Activated naive CD4-positive, alpha-beta T cell treated with anti-CD3 and anti-CD28 coated beads, Interleukin-2, amount 10 ng/mL, durations not matched to agents 7 days and 5 days (primary cell): ENCODE measurements at regions not wholly inside any gene's neighbourhood (a gene's known extent, or its start where the extent isn't known, plus 50 kb on each side); places are given as distances from the start of the nearest gene placed in this dataset.

Experiments used
- CTCF ChIA-PET: fragments of 350-600 bp; sonication (Branson Sonifier 250); formaldehyde crosslinking; loops from one replicate; lab custom pipeline; 2021; ENCODE audit warnings: antibody characterized with exemption; lab: Charles Lee
- DNase-seq: peaks from one replicate; pipeline ENCODE4 v3.0.0-alpha.2; 2020
- H3K27ac Mint-ChIP-seq: one replicate; pipeline ENCODE4 v1.8.0; 2021; ENCODE audit warnings: mild to moderate bottlenecking, moderate library complexity, mixed read lengths
- H3K27me3 Mint-ChIP-seq: one replicate; pipeline ENCODE4 v1.8.0; 2021; ENCODE audit warnings: mild to moderate bottlenecking, mixed read lengths
- H3K36me3 Mint-ChIP-seq: one replicate; pipeline ENCODE4 v1.8.0; 2021; ENCODE audit warnings: mixed read lengths
- H3K4me1 Mint-ChIP-seq: one replicate; pipeline ENCODE4 v1.8.0; 2021; ENCODE audit warnings: mixed read lengths
- H3K4me3 Mint-ChIP-seq: one replicate; pipeline ENCODE4 v1.8.0; 2021; ENCODE audit warnings: mild to moderate bottlenecking, moderate library complexity, mixed read lengths
- H3K9me3 Mint-ChIP-seq: one replicate; pipeline ENCODE4 v1.8.0; 2021; ENCODE audit warnings: mixed read lengths

DNA sequence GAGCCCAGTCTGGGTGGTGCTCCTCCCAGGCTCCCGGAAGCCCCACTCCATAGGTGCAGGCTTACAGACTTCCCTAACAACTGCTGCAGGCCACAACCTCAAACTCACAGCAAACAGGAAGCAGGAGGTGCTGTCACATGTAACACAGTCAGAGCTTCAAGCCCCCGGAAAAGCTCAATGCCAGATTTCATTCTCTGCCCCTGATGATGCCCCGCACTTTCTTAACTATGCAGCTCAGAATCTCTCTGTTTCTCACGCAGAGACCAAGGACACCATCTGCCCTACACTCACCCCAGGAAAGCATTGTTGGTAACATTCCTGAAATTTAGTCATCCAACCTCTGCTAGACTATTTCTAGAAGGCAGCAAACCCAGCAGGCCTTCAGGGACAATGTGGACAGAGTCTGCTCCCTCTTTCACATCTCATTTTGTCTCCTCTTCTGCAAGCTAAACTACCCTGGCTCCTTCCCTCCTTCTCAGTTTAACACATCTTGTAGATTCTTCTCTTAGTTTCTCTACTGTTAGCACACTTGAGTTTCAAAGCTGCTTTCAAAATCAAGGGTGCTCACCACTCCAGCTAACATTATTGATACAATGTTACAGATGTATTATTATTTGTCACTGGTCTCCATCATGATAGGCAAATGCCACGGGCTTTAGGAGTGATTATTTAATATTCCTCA is 162.5 kb downstream of the KCTD12 start:
- Mint-ChIP-seq H3K27me3 (no peaks in the 10 kb centered on the region), H3K9me3 (peaks cover 4% of the 10 kb centered on the region), H3K36me3 (no peaks in the 10 kb centered on the region), H3K27ac (no peak overlapping the region), H3K4me1 (no peaks in the 10 kb centered on the region), H3K4me3 (no peak overlapping the region)
- peak; percentile 28 for DNase-seq
- CTCF ChIA-PET: no interaction called here

DNA sequence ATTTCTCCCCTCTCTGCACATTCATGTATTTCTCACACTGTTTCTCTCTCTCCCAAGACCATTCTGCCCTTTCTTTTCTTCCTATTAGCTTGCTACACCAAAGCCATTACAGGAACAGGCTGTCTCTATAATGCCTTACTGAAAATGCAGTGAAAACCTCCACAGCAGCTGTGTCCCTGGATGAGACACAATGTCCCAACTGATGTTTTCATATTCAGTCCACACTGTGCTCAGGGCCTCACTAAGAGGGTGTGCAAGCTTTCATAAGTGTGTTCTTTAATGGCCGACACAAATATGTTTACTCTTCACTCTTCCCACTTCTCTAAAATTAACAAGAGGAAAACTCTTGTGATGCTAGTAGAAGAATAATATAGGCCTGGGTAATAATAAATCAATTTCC is 163.4 kb downstream of the KCTD12 start:
- CTCF ChIA-PET: no interaction called here
- Mint-ChIP-seq H3K4me1 (no peaks in the 10 kb centered on the region), H3K36me3 (no peaks in the 10 kb centered on the region), H3K9me3 (peaks cover 4% of the 10 kb centered on the region), H3K27me3 (no peaks in the 10 kb centered on the region), H3K4me3 (no peak overlapping the region), H3K27ac (no peak overlapping the region)
- DNase-seq: no peak

DNA sequence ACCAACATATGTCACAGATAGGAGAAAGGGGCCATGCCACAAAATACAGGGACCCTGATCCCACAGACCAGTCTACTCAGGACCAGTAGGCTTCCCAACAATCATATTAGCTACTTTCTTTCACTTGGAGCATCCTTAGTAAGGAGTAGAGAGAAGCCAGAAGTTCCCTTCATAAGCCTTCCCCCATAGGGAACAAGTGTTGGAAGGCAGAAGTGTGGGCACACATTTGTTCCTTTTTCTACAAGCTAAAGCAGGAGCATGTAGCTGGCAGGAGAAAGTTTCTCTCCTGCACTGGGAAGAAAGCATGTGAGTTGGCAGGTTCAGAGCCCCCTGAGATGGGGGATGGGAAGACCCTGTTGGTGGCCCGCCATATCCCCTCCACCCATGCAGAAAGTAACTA is 165.4 kb downstream of the KCTD12 start:
- no peaks in the 10 kb centered on the region for H3K9me3 Mint-ChIP-seq
- DNase-seq: no peak
- no peaks in the 10 kb centered on the region for H3K4me1 Mint-ChIP-seq
- CTCF ChIA-PET: no interaction called here
- H3K36me3 Mint-ChIP-seq: no peaks in the 10 kb centered on the region
- H3K27ac Mint-ChIP-seq: no peak overlapping the region
- H3K4me3 Mint-ChIP-seq: no peak overlapping the region
- H3K27me3 Mint-ChIP-seq: no peaks in the 10 kb centered on the region

- H3K27ac Mint-ChIP-seq: no peak overlapping the region
- H3K4me3 Mint-ChIP-seq: no peak overlapping the region
- H3K4me1 Mint-ChIP-seq: no peaks in the 10 kb centered on the region
- CTCF ChIA-PET: no interaction called here
- H3K9me3 Mint-ChIP-seq: no peaks in the 10 kb centered on the region
- no peaks in the 10 kb centered on the region for H3K36me3 Mint-ChIP-seq
- DNase-seq: no peak
- H3K27me3 Mint-ChIP-seq: no peaks in the 10 kb centered on the region
Measured at GRCh38 chr13:76720416-76720815, 165.8 kb downstream of the KCTD12 start.

DNA sequence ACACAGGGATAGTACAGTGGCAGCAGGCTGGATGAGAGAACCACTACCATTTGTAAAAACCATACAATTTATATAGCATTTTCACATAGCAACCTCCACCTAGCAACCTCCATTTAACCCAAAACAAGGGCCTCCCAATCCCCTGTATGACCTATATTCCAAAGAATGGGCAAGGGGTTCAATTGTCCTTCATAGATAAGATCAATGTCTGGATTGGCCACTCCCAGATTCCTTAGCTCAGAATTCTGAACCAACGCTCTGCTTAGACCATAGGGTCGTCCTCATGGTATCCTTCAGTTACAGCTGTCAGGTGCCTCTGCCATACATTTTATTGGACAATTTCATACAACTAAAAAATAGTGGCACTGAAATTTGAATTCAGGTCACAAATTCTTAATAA is 166.2 kb downstream of the KCTD12 start:
- Mint-ChIP-seq H3K27me3 (no peaks in the 10 kb centered on the region), H3K4me1 (no peaks in the 10 kb centered on the region), H3K9me3 (no peaks in the 10 kb centered on the region), H3K36me3 (no peaks in the 10 kb centered on the region), H3K4me3 (no peak overlapping the region), H3K27ac (no peak overlapping the region)
- no peak for DNase-seq
- CTCF ChIA-PET: interaction anchor here (1.1 kb wide), 1 partner anchor 164 kb away, joined by 3 read pairs; no protein-coding TSS in a partner anchor

GRCh38 chr13:76717092-76717491 is 169.1 kb downstream of the KCTD12 start:
- no peaks in the 10 kb centered on the region for H3K36me3 Mint-ChIP-seq
- no peaks in the 10 kb centered on the region for H3K4me1 Mint-ChIP-seq
- H3K27ac Mint-ChIP-seq: no peak overlapping the region
- no peak for DNase-seq
- no peaks in the 10 kb centered on the region for H3K9me3 Mint-ChIP-seq
- CTCF ChIA-PET: no interaction called here
- H3K4me3 Mint-ChIP-seq: no peak overlapping the region
- no peaks in the 10 kb centered on the region for H3K27me3 Mint-ChIP-seq

DNA sequence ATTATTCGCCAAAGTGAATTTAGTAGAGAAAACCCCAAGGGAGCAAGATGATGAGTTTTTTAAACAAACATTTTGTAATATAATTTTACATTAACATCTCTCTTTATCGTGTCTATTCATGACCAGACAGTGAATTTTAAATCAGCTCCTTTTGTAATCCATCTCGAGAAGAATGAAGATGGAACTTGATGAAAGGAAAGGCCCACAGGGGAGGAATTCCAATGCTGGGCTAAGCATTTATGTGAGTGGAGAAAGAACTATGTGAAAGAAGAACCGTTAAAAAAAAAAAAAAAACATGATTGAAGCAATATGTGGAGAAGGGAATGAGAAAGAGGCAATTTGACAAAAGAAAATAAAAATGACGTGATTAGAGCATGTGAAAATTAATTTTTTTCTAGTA is 170.6 kb downstream of the KCTD12 start:
- CTCF ChIA-PET: no interaction called here
- Mint-ChIP-seq H3K4me1 (no peaks in the 10 kb centered on the region), H3K4me3 (no peak overlapping the region), H3K27ac (no peak overlapping the region), H3K27me3 (no peaks in the 10 kb centered on the region), H3K9me3 (no peaks in the 10 kb centered on the region), H3K36me3 (no peaks in the 10 kb centered on the region)
- DNase-seq: no peak

GRCh38 chr13:76715075-76715474 is 171.1 kb downstream of the KCTD12 start:
- no peaks in the 10 kb centered on the region for H3K9me3 Mint-ChIP-seq
- H3K27ac Mint-ChIP-seq: no peak overlapping the region
- H3K4me1 Mint-ChIP-seq: no peaks in the 10 kb centered on the region
- DNase-seq: no peak
- CTCF ChIA-PET: no interaction called here
- H3K36me3 Mint-ChIP-seq: no peaks in the 10 kb centered on the region
- no peak overlapping the region for H3K4me3 Mint-ChIP-seq
- H3K27me3 Mint-ChIP-seq: no peaks in the 10 kb centered on the region

DNA sequence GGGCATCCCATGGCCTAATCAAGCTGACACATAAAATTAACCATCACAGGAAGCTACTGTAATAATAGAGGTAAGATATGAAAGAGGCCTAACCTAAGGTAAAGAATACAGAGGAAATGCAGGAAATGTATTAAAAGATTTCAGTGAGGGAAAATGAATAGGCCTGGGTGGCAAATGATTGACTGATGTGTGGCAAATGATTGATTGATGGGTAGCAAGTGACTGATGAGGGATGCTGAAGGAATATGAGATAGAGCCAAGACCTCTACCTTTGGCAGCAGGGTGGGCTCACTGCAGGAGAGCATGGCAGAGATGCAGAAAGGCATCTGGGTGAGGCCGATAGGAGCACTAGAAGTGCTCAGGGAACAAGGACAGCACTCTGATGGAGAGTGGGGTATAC is 172.9 kb downstream of the KCTD12 start:
- Mint-ChIP-seq H3K9me3 (no peaks in the 10 kb centered on the region), H3K4me1 (no peaks in the 10 kb centered on the region), H3K27me3 (no peaks in the 10 kb centered on the region), H3K36me3 (no peaks in the 10 kb centered on the region), H3K4me3 (no peak overlapping the region), H3K27ac (no peak overlapping the region)
- DNase-seq: no peak
- CTCF ChIA-PET: no interaction called here

GRCh38 chr13:76711550-76712182 is 174.5 kb downstream of the KCTD12 start:
- Mint-ChIP-seq H3K36me3 (no peaks in the 10 kb centered on the region), H3K27me3 (no peaks in the 10 kb centered on the region), H3K4me3 (no peak overlapping the region), H3K27ac (no peak overlapping the region), H3K9me3 (no peaks in the 10 kb centered on the region), H3K4me1 (no peaks in the 10 kb centered on the region)
- CTCF ChIA-PET: no interaction called here
- no peak for DNase-seq

GRCh38 chr13:76709851-76710250 is 176.4 kb downstream of the KCTD12 start:
- Mint-ChIP-seq H3K4me3 (no peak overlapping the region), H3K9me3 (no peaks in the 10 kb centered on the region), H3K4me1 (no peaks in the 10 kb centered on the region), H3K27ac (no peak overlapping the region), H3K27me3 (no peaks in the 10 kb centered on the region), H3K36me3 (no peaks in the 10 kb centered on the region)
- CTCF ChIA-PET: interaction anchor here (1.4 kb wide), 1 partner anchor 50 kb away, joined by 3 read pairs; no protein-coding TSS in a partner anchor
- DNase-seq: no peak

DNA sequence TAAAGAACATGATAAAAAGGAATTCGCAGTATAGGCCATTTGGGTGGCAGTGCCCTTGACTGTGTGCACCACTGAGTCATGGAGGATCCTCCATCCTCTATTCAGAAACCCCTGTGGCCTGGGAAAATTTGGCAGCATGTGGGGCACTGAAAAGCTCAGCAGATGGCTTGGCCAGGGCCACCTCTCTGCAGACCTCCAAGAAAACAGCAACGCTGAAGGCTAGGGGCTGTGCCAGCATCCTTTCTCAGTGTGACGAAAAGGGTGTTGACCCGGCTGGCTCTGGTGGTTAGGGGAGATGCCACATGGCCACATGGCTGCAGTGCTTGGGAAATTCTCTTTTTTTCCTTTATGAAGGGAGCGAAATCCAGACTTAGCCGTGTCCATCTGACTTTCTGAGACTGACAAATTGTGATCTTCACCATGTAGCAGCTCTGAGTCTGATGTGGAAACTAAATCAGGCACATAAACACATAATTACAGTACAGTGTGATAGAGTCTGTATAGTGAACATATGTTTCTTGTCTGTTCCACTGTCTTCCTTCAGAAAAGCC is 178.0 kb downstream of the KCTD12 start:
- Mint-ChIP-seq H3K27ac (no peak overlapping the region), H3K9me3 (no peaks in the 10 kb centered on the region), H3K4me1 (no peaks in the 10 kb centered on the region), H3K27me3 (no peaks in the 10 kb centered on the region), H3K4me3 (no peak overlapping the region), H3K36me3 (no peaks in the 10 kb centered on the region)
- CTCF ChIA-PET: no interaction called here
- no peak for DNase-seq

GRCh38 chr13:76707360-76707759 is 178.8 kb downstream of the KCTD12 start:
- no peak overlapping the region for H3K27ac Mint-ChIP-seq
- H3K9me3 Mint-ChIP-seq: no peaks in the 10 kb centered on the region
- no peak overlapping the region for H3K4me3 Mint-ChIP-seq
- H3K4me1 Mint-ChIP-seq: no peaks in the 10 kb centered on the region
- CTCF ChIA-PET: no interaction called here
- DNase-seq: no peak
- no peaks in the 10 kb centered on the region for H3K36me3 Mint-ChIP-seq
- no peaks in the 10 kb centered on the region for H3K27me3 Mint-ChIP-seq

DNA sequence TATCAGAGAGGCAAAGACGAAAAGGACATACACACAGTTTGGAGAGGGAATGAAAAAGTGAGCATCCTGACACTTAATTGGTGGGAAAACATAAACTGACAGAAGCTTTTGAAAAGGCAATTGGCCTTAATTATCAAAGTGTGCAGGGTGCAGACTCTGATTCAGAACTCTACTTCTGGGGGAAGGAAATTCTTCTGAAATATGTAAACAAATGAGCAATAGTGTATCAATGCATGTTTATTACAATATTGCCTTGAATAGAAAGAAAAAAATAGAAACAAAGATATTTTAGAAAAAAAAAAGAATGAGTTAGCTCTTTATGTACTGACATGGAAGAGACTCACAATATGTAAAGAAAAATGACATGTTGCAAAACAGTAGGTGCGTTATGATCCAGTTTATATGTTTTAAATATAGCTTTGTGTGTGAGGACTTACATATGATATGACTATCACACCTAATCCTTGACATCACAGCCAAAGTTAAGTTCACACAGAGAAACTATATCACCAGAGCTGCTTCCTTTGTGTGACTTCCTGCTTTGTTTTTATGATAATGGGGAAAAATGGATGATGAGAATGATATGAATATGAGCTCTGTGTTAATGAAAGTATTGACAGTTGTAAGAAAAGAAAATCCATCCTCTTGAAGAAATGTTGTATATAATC is 182.4 kb downstream of the KCTD12 start:
- H3K4me1 Mint-ChIP-seq: no peaks in the 10 kb centered on the region
- H3K27ac Mint-ChIP-seq: no peak overlapping the region
- no peak for DNase-seq
- no peak overlapping the region for H3K4me3 Mint-ChIP-seq
- H3K36me3 Mint-ChIP-seq: no peaks in the 10 kb centered on the region
- no peaks in the 10 kb centered on the region for H3K9me3 Mint-ChIP-seq
- H3K27me3 Mint-ChIP-seq: no peaks in the 10 kb centered on the region
- CTCF ChIA-PET: interaction anchor here (0.9 kb wide), 1 partner anchor 200 kb away, joined by 3 read pairs; no protein-coding TSS in a partner anchor

- CTCF ChIA-PET: no interaction called here
- no peak overlapping the region for H3K27ac Mint-ChIP-seq
- no peaks in the 10 kb centered on the region for H3K27me3 Mint-ChIP-seq
- H3K4me1 Mint-ChIP-seq: no peaks in the 10 kb centered on the region
- DNase-seq: no peak
- no peaks in the 10 kb centered on the region for H3K9me3 Mint-ChIP-seq
- no peaks in the 10 kb centered on the region for H3K36me3 Mint-ChIP-seq
- no peak overlapping the region for H3K4me3 Mint-ChIP-seq
Measured at GRCh38 chr13:76703216-76703615, 183.0 kb downstream of the KCTD12 start.
